ENCODE measurements at regions not wholly inside any gene's neighbourhood (a gene's known extent, or its start where the extent isn't known, plus 50 kb on each side); places are given as distances from the start of the nearest gene placed in this dataset.

DNA sequence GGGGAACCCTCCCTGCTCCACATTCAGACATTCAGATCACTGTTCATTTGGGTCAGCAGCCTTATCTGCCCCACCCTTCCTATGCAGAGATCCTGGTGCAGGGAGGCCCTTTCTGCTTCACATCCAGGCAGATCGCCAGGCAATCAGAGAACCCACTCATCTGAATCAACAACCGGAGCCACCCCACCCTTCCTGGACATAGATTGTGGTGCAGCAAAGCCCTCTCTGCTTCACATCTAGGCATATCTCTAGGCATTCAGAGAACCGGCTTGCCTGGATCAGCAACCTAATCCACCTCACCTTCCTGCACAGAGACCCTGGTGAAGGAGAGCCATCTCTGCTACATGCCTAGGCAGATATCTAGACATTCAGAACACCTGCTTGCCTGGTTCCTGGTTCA, 184.5 kb upstream of the CNTNAP5 start:
- H3K27me3 ChIP-seq (ENCODE audit: control insufficient read depth, insufficient read depth, low read length): no peaks in the 10 kb centered on the region
- no peak overlapping the region for H3K27ac ChIP-seq (ENCODE audit: low read length)
- ATAC-seq: no peak
- BruUV-seq (replicated peaks): no TSS peak
- no peak for DNase-seq (ENCODE audit: low read depth, low spot score)
- H3K36me3 ChIP-seq (ENCODE audit: control insufficient read depth, insufficient read depth, low read length): no peaks in the 10 kb centered on the region
- TF ChIP-seq TCF7L2 (IDR thresholded peaks at IDR 0.05; ENCODE audit: low read depth, low read length) (no peak), CTCF (IDR thresholded peaks at IDR 0.05) (no peak), POLR2AphosphoS5 (IDR thresholded peaks at IDR 0.05; ENCODE audit: low read depth, low read length) (no peak), REST (IDR thresholded peaks at IDR 0.05; ENCODE audit: insufficient read depth in 1 of 2, low read depth in 2 of 2, low read length in 1 of 2) (no peak)
- H3K9me3 ChIP-seq (ENCODE audit: control insufficient read depth, insufficient read depth, low read depth, low read length): peaks cover 5% of the 10 kb centered on the region; the same call in 1 of the 2 replicates
- no peak overlapping the region for H3K4me3 ChIP-seq (ENCODE audit: low read depth in 2 of 2, low read length in 2 of 2)
- CTCF ChIA-PET: no interaction called here
- POLR2A ChIA-PET: no interaction called here
- intact Hi-C loops (cut with micrococcal nuclease; ENCODE audit: unreplicated experiment) (no loop called here), in situ Hi-C loops (cut with HindIII; ENCODE audit: low pct_unique_long_range_greater_than_20kb, low sequenced_read_pairs) (no loop called here)
- H3K4me1 ChIP-seq (ENCODE audit: control insufficient read depth, insufficient read depth, low read length): no peaks in the 10 kb centered on the region

DNA sequence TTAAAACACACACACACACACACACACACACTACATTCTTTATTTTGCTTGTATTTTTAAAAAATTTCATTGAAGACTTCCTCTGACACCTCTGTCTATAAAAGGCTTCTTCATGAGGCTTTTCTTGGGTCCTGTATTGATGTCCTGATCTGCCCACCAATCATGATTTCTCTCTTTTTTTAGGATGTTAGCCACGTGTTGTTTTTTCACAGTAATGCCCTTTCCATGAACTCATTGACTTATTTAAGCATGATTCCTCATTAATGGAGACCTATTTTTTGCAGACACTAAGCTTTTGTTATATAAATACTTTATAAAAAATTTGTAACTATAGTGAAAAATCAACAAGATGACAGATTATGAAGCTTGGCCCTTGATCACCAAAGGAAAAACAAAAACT, 173.8 kb upstream of the CNTNAP5 start:
- CTCF ChIA-PET: no interaction called here
- POLR2A ChIA-PET: no interaction called here
- in situ Hi-C loops (cut with HindIII; ENCODE audit: low pct_unique_long_range_greater_than_20kb, low sequenced_read_pairs): no loop called here
- no TSS peak for BruUV-seq (replicated peaks)
- DNase-seq (ENCODE audit: low read depth, low spot score) (no peak), ATAC-seq (no peak)
- H3K9me3 ChIP-seq (ENCODE audit: control insufficient read depth, insufficient read depth, low read depth, low read length): no peaks in the 10 kb centered on the region
- no peak overlapping the region for H3K27ac ChIP-seq (ENCODE audit: low read length)
- H3K4me3 ChIP-seq (ENCODE audit: low read depth in 2 of 2, low read length in 2 of 2): no peak overlapping the region
- H3K4me1 ChIP-seq (ENCODE audit: control insufficient read depth, insufficient read depth, low read length): no peaks in the 10 kb centered on the region
- H3K36me3 ChIP-seq (ENCODE audit: control insufficient read depth, insufficient read depth, low read length): no peaks in the 10 kb centered on the region
- no peaks in the 10 kb centered on the region for H3K27me3 ChIP-seq (ENCODE audit: control insufficient read depth, insufficient read depth, low read length)
- intact Hi-C loops (cut with micrococcal nuclease; ENCODE audit: unreplicated experiment): no loop called here
- no peak for TF ChIP-seq POLR2AphosphoS5 (IDR thresholded peaks at IDR 0.05; ENCODE audit: low read depth, low read length)
- no peak for TF ChIP-seq REST (IDR thresholded peaks at IDR 0.05; ENCODE audit: insufficient read depth in 1 of 2, low read depth in 2 of 2, low read length in 1 of 2)
- no peak for TF ChIP-seq SIN3A (IDR thresholded peaks at IDR 0.05; ENCODE audit: borderline replicate concordance, insufficient read depth, low read depth, low read length)
- TF ChIP-seq TCF7L2 (IDR thresholded peaks at IDR 0.05; ENCODE audit: low read depth, low read length): no peak
- TF ChIP-seq CTCF (IDR thresholded peaks at IDR 0.05): no peak

Measured in Panc1 (cell line).